ENCODE measurements at regions not wholly inside any gene's neighbourhood (a gene's known extent, or its start where the extent isn't known, plus 50 kb on each side); places are given as distances from the start of the nearest gene placed in this dataset.

- no peak for DNase-seq
These were observed 54.6 kb upstream of the GALNT15 start for GRCh38 chr3:16119887-16120286.

- no peak for DNase-seq
These were observed 53.1 kb upstream of the GALNT15 start for GRCh38 chr3:16121391-16121790.

- no peak for DNase-seq
These were observed 52.3 kb upstream of the GALNT15 start for GRCh38 chr3:16122155-16122554.

- DNase-seq: no peak
These were observed 51.8 kb upstream of the GALNT15 start for GRCh38 chr3:16122661-16123060.

- DNase-seq: no peak
These were observed 49.8 kb upstream of the GALNT15 start for GRCh38 chr3:16124636-16125035.
